Right atrium auricular region (tissue), 2 donors: ENCODE measurements at regions not wholly inside any gene's neighbourhood (a gene's known extent, or its start where the extent isn't known, plus 50 kb on each side); places are given as distances from the start of the nearest gene placed in this dataset.

Experiments used
- DNase-seq: peaks from one replicate; pipeline ENCODE4 v3.0.0-alpha.2; 2019; ENCODE audit warnings: low spot score
- H3K27ac ChIP-seq, 2 donors: fragments of 200-600 bp; sonication (generic); 1 replicate in 1 of 2; 2 replicates in 1 of 2; pipeline ENCODE4 v1.5.1; 2016 to 2019
- H3K27me3 ChIP-seq, 2 donors: fragments of 200-600 bp; sonication (generic); one replicate each; pipeline versions ENCODE4 v1.5.1 to v1.6.0; 2017 to 2019
- H3K36me3 ChIP-seq: fragments of 200-600 bp; sonication (generic); one replicate; pipeline ENCODE4 v1.5.1; 2016
- H3K4me1 ChIP-seq, 2 donors: fragments of 200-600 bp; sonication (generic); one replicate each; pipeline versions ENCODE4 v1.5.1 to v1.6.0; 2017 to 2019
- H3K4me3 ChIP-seq, 2 donors: fragments of 200-600 bp; sonication (generic); 1 replicate in 1 of 2; 2 replicates in 1 of 2; pipeline ENCODE4 v1.5.1; 2017 to 2019; ENCODE audit warnings: mild to moderate bottlenecking in 1 of 2, moderate library complexity in 1 of 2
- H3K9me3 ChIP-seq, 2 donors: fragments of 200-600 bp; sonication (generic); one replicate each; pipeline ENCODE4 v1.5.1; 2019
- TF ChIP-seq, protein P1 (sequence below), 2 donors: fragments of 200-600 bp; sonication (generic); IDR thresholded peaks; one replicate each; pipeline ENCODE4 v1.5.1; 2019; ENCODE audit warnings: antibody characterized with exemption in 2 of 2

DNA sequence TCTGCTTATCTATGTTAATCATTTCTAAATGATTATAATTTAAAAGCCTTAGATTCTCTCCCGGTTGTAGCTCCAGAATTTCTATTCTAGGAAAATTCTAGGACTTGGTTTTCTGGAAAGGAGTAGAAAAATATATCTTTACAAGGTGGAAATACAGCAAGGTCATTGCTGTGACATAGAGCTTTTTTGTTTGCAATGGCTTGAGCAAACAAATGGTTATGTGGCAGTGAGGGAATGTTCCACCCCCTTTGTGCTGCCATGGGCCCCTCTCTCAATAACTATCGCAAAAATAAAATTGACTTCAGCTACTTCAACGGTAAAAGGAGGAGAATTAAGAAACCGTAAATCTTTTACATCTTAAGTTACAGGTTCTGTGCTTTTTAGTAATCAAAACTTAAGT, 517.1 kb downstream of the EPHA3 start:
- no peak for DNase-seq
- Histone ChIP-seq H3K4me3 (no peak overlapping the region), H3K27me3 (no peaks in the 10 kb centered on the region), H3K9me3 (no peaks in the 10 kb centered on the region), H3K36me3 (no peaks in the 10 kb centered on the region), H3K27ac (no peak overlapping the region), H3K4me1 (no peaks in the 10 kb centered on the region)
- TF ChIP-seq, protein P1, sequence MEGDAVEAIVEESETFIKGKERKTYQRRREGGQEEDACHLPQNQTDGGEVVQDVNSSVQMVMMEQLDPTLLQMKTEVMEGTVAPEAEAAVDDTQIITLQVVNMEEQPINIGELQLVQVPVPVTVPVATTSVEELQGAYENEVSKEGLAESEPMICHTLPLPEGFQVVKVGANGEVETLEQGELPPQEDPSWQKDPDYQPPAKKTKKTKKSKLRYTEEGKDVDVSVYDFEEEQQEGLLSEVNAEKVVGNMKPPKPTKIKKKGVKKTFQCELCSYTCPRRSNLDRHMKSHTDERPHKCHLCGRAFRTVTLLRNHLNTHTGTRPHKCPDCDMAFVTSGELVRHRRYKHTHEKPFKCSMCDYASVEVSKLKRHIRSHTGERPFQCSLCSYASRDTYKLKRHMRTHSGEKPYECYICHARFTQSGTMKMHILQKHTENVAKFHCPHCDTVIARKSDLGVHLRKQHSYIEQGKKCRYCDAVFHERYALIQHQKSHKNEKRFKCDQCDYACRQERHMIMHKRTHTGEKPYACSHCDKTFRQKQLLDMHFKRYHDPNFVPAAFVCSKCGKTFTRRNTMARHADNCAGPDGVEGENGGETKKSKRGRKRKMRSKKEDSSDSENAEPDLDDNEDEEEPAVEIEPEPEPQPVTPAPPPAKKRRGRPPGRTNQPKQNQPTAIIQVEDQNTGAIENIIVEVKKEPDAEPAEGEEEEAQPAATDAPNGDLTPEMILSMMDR (IDR thresholded peaks at IDR 0.05) = no peak

DNA sequence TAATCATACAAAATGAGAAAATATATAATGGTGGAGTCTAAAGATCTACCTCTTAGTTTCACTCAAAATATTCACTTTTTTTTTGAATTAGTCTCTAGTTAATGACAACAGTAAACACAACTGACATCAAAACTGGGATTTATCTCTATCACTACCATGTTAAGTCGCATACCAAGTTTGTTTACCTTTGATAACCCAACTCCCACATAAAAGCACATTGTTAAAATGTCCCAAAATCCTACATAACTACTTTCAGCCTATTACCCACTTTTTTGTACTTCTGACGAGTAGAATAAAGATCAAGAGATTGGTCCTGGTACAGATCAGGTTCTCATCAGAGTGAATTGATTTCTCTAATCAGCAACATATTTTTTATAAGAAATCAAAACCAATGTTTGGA, 518.5 kb downstream of the EPHA3 start:
- H3K36me3 ChIP-seq = no peaks in the 10 kb centered on the region
- no peak for DNase-seq
- TF ChIP-seq, protein P1 (IDR thresholded peaks at IDR 0.05) = no peak
- no peaks in the 10 kb centered on the region for H3K9me3 ChIP-seq
- H3K4me1 ChIP-seq = no peaks in the 10 kb centered on the region
- no peak overlapping the region for H3K27ac ChIP-seq
- no peaks in the 10 kb centered on the region for H3K27me3 ChIP-seq
- H3K4me3 ChIP-seq = no peak overlapping the region

DNA sequence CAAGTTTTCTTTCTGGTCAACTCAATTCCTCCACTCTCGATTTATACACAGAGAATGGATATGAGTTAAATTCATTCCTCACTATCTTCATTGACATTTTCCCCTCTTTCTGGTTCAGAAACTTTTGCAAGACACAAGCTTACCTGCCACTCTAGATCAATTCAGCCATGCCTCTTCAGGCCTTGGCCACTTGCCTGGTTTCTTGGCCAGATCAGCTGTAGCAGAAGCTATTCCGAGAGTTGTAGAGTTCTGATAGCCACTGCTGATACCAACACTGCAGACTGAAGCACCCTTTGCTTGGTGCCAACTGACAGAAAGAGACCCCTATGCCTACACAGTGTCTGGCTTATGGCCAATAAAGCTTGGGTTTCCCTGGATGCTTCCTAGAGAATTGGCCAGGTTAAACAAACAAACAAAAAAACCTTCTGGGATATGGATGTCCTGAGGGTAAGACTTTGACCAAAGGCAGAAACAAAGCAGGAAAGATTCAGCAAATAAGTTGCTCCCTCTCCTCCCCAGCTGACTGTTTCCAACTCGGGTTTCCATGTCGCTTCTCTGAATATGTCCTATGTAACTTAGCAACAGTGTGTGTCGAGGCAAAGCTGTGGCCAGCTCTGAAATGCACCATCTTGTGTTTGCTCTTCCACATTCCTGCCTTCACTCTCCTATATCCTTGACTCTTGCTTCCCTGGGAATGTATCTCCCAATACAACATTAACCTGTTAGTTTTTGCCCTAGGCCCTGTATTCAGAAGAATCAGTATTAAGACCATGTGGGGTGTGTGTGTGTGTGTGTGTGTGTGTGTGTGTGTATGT, 521.6 kb downstream of the EPHA3 start:
- Histone ChIP-seq H3K36me3 (no peaks in the 10 kb centered on the region), H3K27me3 (no peaks in the 10 kb centered on the region), H3K4me1 (no peaks in the 10 kb centered on the region), H3K9me3 (no peaks in the 10 kb centered on the region), H3K27ac (no peak overlapping the region), H3K4me3 (no peak overlapping the region)
- no peak for DNase-seq
- TF ChIP-seq, protein P1 (IDR thresholded peaks at IDR 0.05) = no peak

DNA sequence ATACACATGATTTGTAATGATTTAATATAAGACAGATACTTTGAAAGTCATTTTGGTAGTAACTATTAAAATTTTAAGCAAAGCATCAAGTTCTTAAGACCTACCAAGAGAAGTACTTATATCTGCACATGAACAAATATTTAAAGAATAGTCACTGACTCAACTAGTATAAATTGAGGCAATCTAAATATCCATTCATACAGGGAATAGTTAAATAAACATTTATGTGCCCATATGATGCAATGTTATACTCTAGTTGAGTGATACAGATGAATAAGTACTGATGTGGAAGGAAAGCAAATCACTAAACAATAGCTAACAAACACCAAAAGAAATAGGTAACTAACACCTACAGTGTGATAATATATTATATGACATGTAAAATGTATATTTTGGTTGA, 527.7 kb downstream of the EPHA3 start:
- no peaks in the 10 kb centered on the region for H3K4me1 ChIP-seq
- no peaks in the 10 kb centered on the region for H3K36me3 ChIP-seq
- H3K27ac ChIP-seq = no peak overlapping the region
- H3K4me3 ChIP-seq = no peak overlapping the region
- no peaks in the 10 kb centered on the region for H3K27me3 ChIP-seq
- no peak for DNase-seq
- TF ChIP-seq, protein P1 (IDR thresholded peaks at IDR 0.05) = no peak
- H3K9me3 ChIP-seq = no peaks in the 10 kb centered on the region

DNA sequence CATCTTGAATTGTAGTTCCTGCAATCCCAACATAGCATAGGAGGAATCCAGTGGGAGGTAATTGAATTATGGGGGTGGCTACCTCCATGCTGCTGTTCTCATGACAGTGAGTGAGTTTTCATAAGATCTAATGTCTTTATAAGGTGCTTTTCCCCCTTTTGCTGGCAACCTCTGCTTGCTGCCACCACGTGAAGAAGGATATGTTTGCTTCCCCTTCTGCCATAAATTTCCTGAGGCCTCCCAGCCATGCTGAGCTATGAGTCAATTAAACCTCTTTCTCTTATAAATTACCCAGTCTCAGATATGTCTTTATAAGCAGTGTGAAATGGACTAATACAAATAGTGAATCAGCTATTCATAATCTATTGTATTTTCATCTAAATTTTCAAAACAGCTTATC, 537.3 kb downstream of the EPHA3 start:
- Histone ChIP-seq H3K4me1 (no peaks in the 10 kb centered on the region), H3K27me3 (no peaks in the 10 kb centered on the region), H3K27ac (no peak overlapping the region), H3K36me3 (no peaks in the 10 kb centered on the region), H3K9me3 (peaks cover 0 to 7% of the 10 kb centered on the region in 2 donors), H3K4me3 (no peak overlapping the region)
- no peak for DNase-seq
- TF ChIP-seq, protein P1 (IDR thresholded peaks at IDR 0.05) = no peak

DNA sequence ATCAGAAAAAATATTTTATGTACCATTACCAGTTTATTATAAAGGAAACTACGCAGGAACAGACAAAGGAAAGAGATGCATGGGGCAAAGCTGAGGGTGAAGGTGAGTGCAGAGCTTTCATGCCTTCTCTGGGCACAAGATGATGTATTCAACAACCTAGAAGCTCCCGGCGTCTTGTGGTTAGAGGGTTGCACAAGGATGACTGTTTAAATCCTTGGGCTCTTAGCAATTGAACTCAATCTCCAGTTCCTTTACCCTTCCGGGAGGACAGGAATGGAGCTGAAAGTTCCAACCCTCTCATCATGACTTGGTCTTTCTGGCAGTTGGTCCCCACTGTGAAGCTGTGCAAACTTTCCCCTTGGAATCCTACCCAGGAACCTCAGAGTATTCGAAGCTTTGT, 542.0 kb downstream of the EPHA3 start:
- DNase-seq = no peak
- no peaks in the 10 kb centered on the region for H3K36me3 ChIP-seq
- TF ChIP-seq, protein P1 (IDR thresholded peaks at IDR 0.05) = no peak
- no peaks in the 10 kb centered on the region for H3K4me1 ChIP-seq
- no peak overlapping the region for H3K27ac ChIP-seq
- H3K27me3 ChIP-seq = no peaks in the 10 kb centered on the region
- H3K9me3 ChIP-seq = no peaks in the 10 kb centered on the region
- H3K4me3 ChIP-seq = no peak overlapping the region
